Upper lobe of right lung (tissue), 1 donor: ENCODE measurements at regions not wholly inside any gene's neighbourhood (a gene's known extent, or its start where the extent isn't known, plus 50 kb on each side); places are given as distances from the start of the nearest gene placed in this dataset.

Experiments
- ATAC-seq: fragments of 200-7000 bp; cut with Tn5 transposase; one replicate; pipeline ENCODE4 v1.9.1; 2020; ENCODE audit warnings: mild to moderate bottlenecking, moderate library complexity
- DNase-seq: peaks from one replicate; pipeline ENCODE4 v3.0.0-alpha.2; 2020
- H3K27ac ChIP-seq: fragments of 200-600 bp; one replicate; pipeline ENCODE4 v1.8.0; 2022
- H3K27me3 ChIP-seq: fragments of 200-600 bp; one replicate; pipeline ENCODE4 v1.8.0; 2022; ENCODE audit warnings: mild to moderate bottlenecking
- H3K36me3 ChIP-seq: fragments of 200-600 bp; one replicate; pipeline ENCODE4 v1.8.0; 2022
- H3K4me1 ChIP-seq: fragments of 200-600 bp; one replicate; pipeline ENCODE4 v1.8.0; 2022
- H3K4me3 ChIP-seq: fragments of 200-600 bp; one replicate; pipeline ENCODE4 v1.8.0; 2022; ENCODE audit warnings: mild to moderate bottlenecking
- H3K9me3 ChIP-seq: fragments of 200-600 bp; one replicate; pipeline ENCODE4 v1.8.0; 2022
- intact Hi-C: fragments of 100-400 bp; cut with DNase I; formaldehyde crosslinking; loops from one replicate; pipeline ENCODE4 v1.11.0; 2022
- TF ChIP-seq, protein P1 (sequence below): fragments of 200-600 bp; IDR thresholded peaks from one replicate; pipeline ENCODE4 v1.8.0; 2022; ENCODE audit warnings: antibody characterized with exemption
- donor health status: DM: no; HTN: yes; CAD: no; lungs with severe emphysema.

DNA sequence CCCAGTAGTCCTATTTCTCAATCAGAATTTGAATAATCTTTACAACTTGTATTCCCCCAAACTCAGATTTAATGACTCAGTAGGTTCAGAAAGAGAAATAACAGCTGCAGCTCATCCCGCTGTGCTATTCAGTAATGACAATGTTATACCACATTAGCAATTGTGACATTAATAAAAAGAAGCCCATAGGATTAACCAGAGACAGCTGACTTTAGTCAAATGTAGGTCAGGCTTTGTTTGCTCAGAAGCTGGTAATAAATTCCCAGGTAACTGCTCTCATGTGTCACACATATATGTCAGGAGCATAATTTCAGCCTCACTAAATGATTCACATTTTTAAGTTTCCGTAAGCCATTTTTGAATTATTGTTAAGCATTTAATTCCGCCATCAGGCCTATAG lies 222.0 kb upstream of the UBE2E2 start:
- DNase-seq: no peak
- Histone ChIP-seq H3K4me1 (peaks cover 10% of the 10 kb centered on the region), H3K9me3 (no peaks in the 10 kb centered on the region), H3K4me3 (no peak overlapping the region), H3K36me3 (no peaks in the 10 kb centered on the region), H3K27me3 (no peaks in the 10 kb centered on the region), H3K27ac (no peak overlapping the region)
- TF ChIP-seq, protein P1, sequence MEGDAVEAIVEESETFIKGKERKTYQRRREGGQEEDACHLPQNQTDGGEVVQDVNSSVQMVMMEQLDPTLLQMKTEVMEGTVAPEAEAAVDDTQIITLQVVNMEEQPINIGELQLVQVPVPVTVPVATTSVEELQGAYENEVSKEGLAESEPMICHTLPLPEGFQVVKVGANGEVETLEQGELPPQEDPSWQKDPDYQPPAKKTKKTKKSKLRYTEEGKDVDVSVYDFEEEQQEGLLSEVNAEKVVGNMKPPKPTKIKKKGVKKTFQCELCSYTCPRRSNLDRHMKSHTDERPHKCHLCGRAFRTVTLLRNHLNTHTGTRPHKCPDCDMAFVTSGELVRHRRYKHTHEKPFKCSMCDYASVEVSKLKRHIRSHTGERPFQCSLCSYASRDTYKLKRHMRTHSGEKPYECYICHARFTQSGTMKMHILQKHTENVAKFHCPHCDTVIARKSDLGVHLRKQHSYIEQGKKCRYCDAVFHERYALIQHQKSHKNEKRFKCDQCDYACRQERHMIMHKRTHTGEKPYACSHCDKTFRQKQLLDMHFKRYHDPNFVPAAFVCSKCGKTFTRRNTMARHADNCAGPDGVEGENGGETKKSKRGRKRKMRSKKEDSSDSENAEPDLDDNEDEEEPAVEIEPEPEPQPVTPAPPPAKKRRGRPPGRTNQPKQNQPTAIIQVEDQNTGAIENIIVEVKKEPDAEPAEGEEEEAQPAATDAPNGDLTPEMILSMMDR: no peak
- intact Hi-C loops: no loop called here
- ATAC-seq: no peak

DNA sequence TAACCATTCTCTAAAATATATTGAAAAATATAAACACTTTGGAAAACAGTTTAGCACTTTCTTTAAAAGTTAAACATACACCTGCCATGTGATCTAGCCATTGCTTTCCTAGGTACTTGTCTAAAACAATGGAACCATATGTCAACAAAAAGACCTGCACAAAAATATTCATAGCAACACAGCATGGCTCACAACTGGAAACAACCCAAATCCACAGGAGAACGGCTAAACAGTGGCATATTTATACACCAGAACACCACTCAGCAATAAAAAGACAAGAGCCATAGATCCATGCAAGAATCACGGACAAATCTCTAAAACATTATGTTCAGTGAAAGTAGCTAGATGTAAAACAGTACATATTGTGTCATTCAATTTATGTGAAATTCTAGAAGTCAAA lies 221.3 kb upstream of the UBE2E2 start:
- Histone ChIP-seq H3K4me1 (peaks cover 10% of the 10 kb centered on the region), H3K4me3 (no peak overlapping the region), H3K27me3 (no peaks in the 10 kb centered on the region), H3K36me3 (no peaks in the 10 kb centered on the region), H3K9me3 (no peaks in the 10 kb centered on the region), H3K27ac (no peak overlapping the region)
- TF ChIP-seq, protein P1: no peak
- ATAC-seq: no peak
- DNase-seq: no peak
- intact Hi-C loops: no loop called here

DNA sequence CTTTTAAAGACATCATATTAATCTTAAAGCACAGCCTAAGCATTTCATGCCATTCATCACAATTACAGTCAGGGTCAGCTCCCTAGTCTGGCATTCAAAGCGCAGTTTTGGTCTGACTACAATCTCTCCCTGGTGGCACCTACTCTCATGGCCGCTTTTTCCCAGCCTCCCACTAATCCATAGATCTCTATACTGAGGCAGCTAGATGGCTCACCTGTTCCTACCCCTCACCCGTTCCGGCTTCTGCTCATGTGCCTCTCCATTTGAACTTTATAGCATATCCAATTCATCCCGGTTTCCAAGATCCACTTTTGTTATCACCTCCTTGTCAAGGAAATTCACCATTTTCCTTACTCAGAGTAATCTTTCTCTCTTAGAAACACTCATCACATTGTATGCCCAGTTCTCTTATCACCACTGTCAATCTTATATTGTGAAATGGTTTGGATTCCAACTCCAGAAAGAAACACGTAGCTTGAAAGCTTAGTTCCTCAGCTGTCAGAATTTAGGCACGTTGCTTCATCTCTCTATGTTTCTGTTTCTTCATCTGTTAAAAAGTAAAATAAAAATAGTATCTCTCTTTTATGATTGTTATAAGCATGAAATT lies 220.0 kb upstream of the UBE2E2 start:
- peak; percentile 28 for ATAC-seq
- H3K36me3 ChIP-seq: no peaks in the 10 kb centered on the region
- H3K9me3 ChIP-seq: no peaks in the 10 kb centered on the region
- no peak overlapping the region for H3K27ac ChIP-seq
- intact Hi-C loops: no loop called here
- TF ChIP-seq, protein P1: no peak
- no peaks in the 10 kb centered on the region for H3K27me3 ChIP-seq
- no peak overlapping the region for H3K4me3 ChIP-seq
- DNase-seq: no peak
- peaks cover 10% of the 10 kb centered on the region for H3K4me1 ChIP-seq

DNA sequence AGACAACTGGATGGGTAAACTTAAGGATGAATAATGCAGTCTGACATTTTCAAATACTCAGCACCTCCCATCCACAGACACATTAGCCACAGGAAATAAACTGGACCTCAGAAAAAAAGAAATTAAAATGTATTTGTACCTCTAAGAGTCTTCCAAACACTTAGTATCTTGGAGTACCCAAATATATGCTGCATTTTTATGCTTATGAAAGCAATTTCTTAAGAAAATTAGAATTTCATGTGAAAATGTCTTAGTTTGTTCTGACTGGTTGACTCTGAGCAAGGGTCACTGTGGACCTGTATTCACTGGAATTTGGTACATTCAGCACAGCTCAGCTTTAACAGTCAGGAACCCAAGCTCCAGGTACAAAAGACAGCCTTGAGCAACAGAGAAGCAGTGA lies 216.2 kb upstream of the UBE2E2 start:
- no peaks in the 10 kb centered on the region for H3K36me3 ChIP-seq
- TF ChIP-seq, protein P1: no peak
- intact Hi-C loops: no loop called here

DNA sequence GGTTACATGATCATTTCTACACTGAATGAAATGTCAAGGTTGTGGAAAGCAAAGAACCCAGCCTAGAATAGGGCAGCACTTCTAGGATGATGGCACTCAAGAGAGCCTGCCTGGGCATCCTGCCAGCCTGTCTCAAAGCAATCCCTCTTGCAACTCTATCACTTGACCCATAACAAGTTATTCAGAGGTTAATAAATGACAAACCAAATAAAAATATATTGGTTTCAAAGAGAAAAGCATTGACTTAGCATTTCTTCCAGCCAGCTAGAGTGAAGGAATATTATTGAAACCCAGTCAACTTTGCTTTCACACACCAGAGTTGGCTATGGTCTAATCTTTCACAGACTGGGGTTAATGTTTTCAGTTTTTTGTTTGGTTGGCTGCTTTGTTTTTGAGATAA lies 214.6 kb upstream of the UBE2E2 start:
- intact Hi-C loops: no loop called here
- Histone ChIP-seq H3K27ac (no peak overlapping the region), H3K4me1 (no peaks in the 10 kb centered on the region), H3K36me3 (no peaks in the 10 kb centered on the region), H3K4me3 (no peak overlapping the region), H3K9me3 (no peaks in the 10 kb centered on the region), H3K27me3 (no peaks in the 10 kb centered on the region)
- peak; percentile 78 for DNase-seq
- peak; percentile 62 for ATAC-seq
- TF ChIP-seq, protein P1: no peak

More for the DNA sequence above, 216.2 kb upstream of the UBE2E2 start:
- Histone ChIP-seq H3K4me1 (peaks cover 4% of the 10 kb centered on the region), H3K9me3 (no peaks in the 10 kb centered on the region), H3K27me3 (no peaks in the 10 kb centered on the region), H3K4me3 (no peak overlapping the region), H3K27ac (no peak overlapping the region)
- no peak for DNase-seq
- no peak for ATAC-seq

DNA sequence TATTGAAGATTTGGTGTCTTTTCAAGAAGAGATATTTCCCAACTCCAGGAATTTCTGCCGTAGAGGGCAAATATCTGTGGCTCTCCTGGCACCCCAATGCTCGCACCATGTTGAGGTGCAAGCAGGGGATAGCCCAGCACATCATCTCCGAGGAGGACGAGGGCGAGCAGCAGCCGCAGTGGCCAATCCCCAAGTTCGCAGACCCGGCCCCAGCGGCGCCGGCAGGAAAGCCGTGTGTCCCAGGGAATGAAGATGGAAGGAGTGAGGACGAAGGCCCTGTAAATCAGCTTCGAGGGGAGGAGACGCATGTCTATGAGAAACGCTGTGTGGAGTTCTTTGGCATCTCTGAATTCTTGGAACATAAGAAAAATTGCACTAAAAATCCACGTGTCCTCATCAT lies 213.4 kb upstream of the UBE2E2 start:
- TF ChIP-seq, protein P1: no peak
- no peaks in the 10 kb centered on the region for H3K27me3 ChIP-seq
- H3K4me1 ChIP-seq: no peaks in the 10 kb centered on the region
- no peak overlapping the region for H3K27ac ChIP-seq
- H3K36me3 ChIP-seq: no peaks in the 10 kb centered on the region
- H3K4me3 ChIP-seq: no peak overlapping the region
- ATAC-seq: no peak
- intact Hi-C loops: no loop called here
- no peaks in the 10 kb centered on the region for H3K9me3 ChIP-seq
- no peak for DNase-seq
